Stimulated activated CD4-positive, alpha-beta T cell treated with anti-CD3 and anti-CD28 coated beads, Interleukin-12 subunit alpha, Interleukin-12 subunit beta, amount 100 ng/mL, for 4 hours (primary cell): ENCODE measurements at regions not wholly inside any gene's neighbourhood (a gene's known extent, or its start where the extent isn't known, plus 50 kb on each side); places are given as distances from the start of the nearest gene placed in this dataset.

Experiments used
- DNase-seq: peaks from one replicate; pipeline ENCODE4 v3.0.0-alpha.2; 2020

- no peak for DNase-seq
Observed at GRCh38 chr15:99511866-99512661, 53.7 kb upstream of the MEF2A start.

- DNase-seq: no peak
Observed at GRCh38 chr15:99514306-99514705, 51.5 kb upstream of the MEF2A start.
